ENCODE measurements at regions not wholly inside any gene's neighbourhood (a gene's known extent, or its start where the extent isn't known, plus 50 kb on each side); places are given as distances from the start of the nearest gene placed in this dataset.

GRCh38 chr3:26474706-26475105 is 147.9 kb upstream of the LRRC3B start:
- Histone ChIP-seq H3K36me3 (no peaks in the 10 kb centered on the region), H3K4me3 (no peak overlapping the region), H3K27me3 (replicated peaks in 1 of 7) (no peaks in the 10 kb centered on the region), H3K4me1 (no peaks in the 10 kb centered on the region), H3K27ac (no peak overlapping the region), H3K9me3 (peaks cover 0 to 9% (median under 1%) of the 10 kb centered on the region in 8 donors)
- intact Hi-C loops (cut with DNase I; ENCODE audit: low total_unique reads): no loop called here
- TF ChIP-seq POLR2A (IDR thresholded peaks at IDR 0.05): no peak
- no peak for TF ChIP-seq POLR2AphosphoS5 (IDR thresholded peaks at IDR 0.05)
- no peak for TF ChIP-seq CTCF (IDR thresholded peaks at IDR 0.05 in 8 of 11, conservative IDR thresholded peaks at IDR 0.05 in 3 of 11)
- 81 to 94% (median 91%) methylated on average over 3 of the region's 3 CpGs for WGBS, 5 donors
- DNase-seq: no peak

- intact Hi-C loops (cut with DNase I; ENCODE audit: low total_unique reads): no loop called here
- no peak overlapping the region for H3K27ac ChIP-seq
- DNase-seq: no peak
- peaks cover 0 to 3% (median 0%) of the 10 kb centered on the region in 8 donors for H3K9me3 ChIP-seq
- H3K36me3 ChIP-seq: no peaks in the 10 kb centered on the region
- no peaks in the 10 kb centered on the region for H3K4me1 ChIP-seq
- H3K27me3 ChIP-seq (replicated peaks in 1 of 7): no peaks in the 10 kb centered on the region
- TF ChIP-seq CTCF (IDR thresholded peaks at IDR 0.05 in 8 of 11, conservative IDR thresholded peaks at IDR 0.05 in 3 of 11): no peak
- TF ChIP-seq POLR2A (IDR thresholded peaks at IDR 0.05): no peak
- no peak for TF ChIP-seq POLR2AphosphoS5 (IDR thresholded peaks at IDR 0.05)
- no peak overlapping the region for H3K4me3 ChIP-seq
Observed at GRCh38 chr3:26480377-26480776, 142.2 kb upstream of the LRRC3B start.

GRCh38 chr3:26484140-26484539 is 138.4 kb upstream of the LRRC3B start:
- no peak for DNase-seq
- intact Hi-C loops (cut with DNase I; ENCODE audit: low total_unique reads): no loop called here
- Histone ChIP-seq H3K4me1 (no peaks in the 10 kb centered on the region), H3K27me3 (replicated peaks in 1 of 7) (no peaks in the 10 kb centered on the region), H3K9me3 (peaks cover 0 to 12% (median 0%) of the 10 kb centered on the region in 8 donors), H3K4me3 (no peak overlapping the region), H3K27ac (no peak overlapping the region), H3K36me3 (no peaks in the 10 kb centered on the region)
- WGBS, 5 donors: 71 to 85% (median 83%) methylated on average over 4 of the region's 4 CpGs
- no peak for TF ChIP-seq POLR2AphosphoS5 (IDR thresholded peaks at IDR 0.05)
- no peak for TF ChIP-seq POLR2A (IDR thresholded peaks at IDR 0.05)
- TF ChIP-seq CTCF (IDR thresholded peaks at IDR 0.05 in 8 of 11, conservative IDR thresholded peaks at IDR 0.05 in 3 of 11): no peak

- TF ChIP-seq POLR2A (IDR thresholded peaks at IDR 0.05) (no peak), CTCF (IDR thresholded peaks at IDR 0.05 in 8 of 11, conservative IDR thresholded peaks at IDR 0.05 in 3 of 11) (no peak), POLR2AphosphoS5 (IDR thresholded peaks at IDR 0.05) (no peak)
- Histone ChIP-seq H3K36me3 (no peaks in the 10 kb centered on the region), H3K4me1 (no peaks in the 10 kb centered on the region), H3K27ac (no peak overlapping the region), H3K27me3 (replicated peaks in 1 of 7) (no peaks in the 10 kb centered on the region), H3K4me3 (no peak overlapping the region), H3K9me3 (peaks cover 0 to 18% (median 1%) of the 10 kb centered on the region in 8 donors)
- DNase-seq: no peak
- 42 to 76% (median 73%) methylated on average over 2 of the region's 2 CpGs for WGBS, 5 donors
- intact Hi-C loops (cut with DNase I; ENCODE audit: low total_unique reads): no loop called here
Observed at GRCh38 chr3:26498271-26498670, 124.3 kb upstream of the LRRC3B start.

All from spleen (tissue), 11 donors.